Stimulated activated CD4-positive, alpha-beta T cell treated with anti-CD3 and anti-CD28 coated beads, TNF-alpha, amount 100 ng/mL, for 4 hours (primary cell): ENCODE measurements at regions not wholly inside any gene's neighbourhood (a gene's known extent, or its start where the extent isn't known, plus 50 kb on each side); places are given as distances from the start of the nearest gene placed in this dataset.

Experiments
- DNase-seq, 3 experiments: peaks; one replicate each; pipeline ENCODE4 v3.0.0-alpha.2; 2020; ENCODE audit warnings: low read depth in 3 of 3

DNA sequence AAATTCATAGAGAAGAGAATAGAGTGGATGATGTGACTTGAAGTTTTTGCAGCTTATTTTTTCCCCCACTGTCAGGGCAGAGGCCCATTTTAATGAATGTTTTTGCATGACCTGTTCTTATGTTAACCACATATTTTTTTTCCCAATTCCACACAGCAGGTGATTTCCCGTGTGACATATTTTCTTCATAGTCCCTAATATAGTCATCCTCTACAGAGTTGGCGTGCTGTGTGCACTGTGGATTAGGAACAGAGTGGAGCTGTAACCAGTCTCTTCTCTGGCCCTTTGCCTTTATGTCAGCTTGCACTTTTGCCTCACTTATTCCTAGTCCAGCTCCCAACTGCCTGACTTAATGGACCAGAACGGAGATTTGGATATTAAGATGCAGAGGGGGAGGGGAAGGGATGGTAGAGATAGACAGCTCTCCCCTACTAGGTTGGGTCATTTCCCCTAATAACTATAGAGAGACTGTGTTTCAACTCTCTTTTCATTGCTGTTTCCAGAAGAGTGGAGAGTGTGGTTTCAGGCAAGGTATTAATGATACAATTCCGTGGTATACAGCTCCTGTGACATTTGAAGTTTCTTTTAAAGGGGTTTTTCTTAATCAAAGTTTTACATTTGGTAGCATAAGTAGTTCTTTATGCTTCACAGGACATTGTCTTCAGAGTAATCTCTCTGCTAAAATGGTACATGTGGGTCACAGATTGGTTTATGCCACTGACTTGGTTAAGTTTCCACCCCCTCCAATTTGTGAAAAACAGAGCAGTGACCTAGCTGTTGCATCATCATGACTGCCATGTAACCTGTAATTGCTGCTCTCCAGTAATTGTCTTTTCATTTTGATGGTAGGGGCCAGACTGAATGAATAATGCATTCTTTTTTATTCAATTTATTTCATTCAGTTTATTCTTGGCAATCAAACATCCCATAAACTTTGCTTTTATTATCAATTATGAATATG is 161.3 kb downstream of the HAUS1 start:
- no peak for DNase-seq

DNA sequence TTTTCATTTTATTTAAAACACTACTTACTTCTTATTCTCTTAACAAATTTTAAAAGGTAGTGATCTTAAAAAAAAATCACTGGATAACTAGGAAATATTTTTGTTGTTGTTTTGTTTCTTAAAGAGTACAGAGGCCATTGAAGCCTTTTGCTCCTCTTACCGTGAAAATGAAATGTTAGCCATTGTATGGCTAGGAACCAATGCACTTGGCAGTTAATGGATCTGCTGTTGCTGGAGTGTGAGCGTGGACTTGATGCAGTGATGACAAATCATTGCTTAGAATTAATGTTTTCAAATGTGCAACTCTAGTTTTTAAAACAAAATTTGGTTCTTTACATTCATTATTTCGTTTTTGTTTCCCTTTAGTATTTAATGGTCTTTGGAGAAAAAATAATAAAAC is 162.3 kb downstream of the HAUS1 start:
- DNase-seq, result no peak

DNA sequence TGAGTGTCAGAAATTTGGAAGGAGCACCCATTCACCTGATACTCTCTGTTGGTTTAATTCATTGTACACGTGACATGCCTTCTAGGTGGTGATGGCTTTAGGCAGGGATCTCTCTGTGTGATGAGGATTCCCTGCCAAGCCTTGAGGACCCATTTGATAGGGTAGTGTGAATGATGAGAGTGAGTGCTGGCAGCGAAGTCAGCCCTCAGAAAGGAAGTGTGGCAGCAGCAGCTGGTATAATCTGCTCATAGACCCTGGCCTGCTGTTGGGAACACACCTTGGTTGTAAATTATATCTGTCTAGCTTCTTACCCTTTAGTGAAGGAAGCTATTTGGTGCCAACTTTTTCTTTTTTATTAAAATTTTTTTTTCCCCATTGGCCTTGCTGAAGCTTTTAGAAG is 164.5 kb downstream of the HAUS1 start:
- no peak for DNase-seq

DNA sequence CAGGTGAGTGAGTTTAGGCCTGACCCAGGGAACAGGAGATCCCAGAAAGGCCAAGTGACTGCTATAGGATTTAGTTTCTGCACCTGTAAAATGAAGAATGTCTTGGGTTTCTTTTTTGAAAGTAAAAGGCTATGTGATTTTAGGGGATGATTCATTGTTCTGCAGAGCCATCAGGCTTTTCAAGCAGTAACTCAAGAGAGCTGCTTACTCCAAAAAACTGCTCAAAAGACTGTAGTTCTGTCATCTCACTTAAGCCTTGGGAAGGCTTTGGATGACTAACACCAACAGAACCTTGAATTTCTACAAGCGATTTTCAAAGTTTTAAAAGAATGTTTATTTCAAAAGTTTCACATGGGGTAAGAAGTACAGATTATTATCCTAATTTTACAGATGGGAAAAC is 165.1 kb downstream of the HAUS1 start:
- DNase-seq, result no peak

DNA sequence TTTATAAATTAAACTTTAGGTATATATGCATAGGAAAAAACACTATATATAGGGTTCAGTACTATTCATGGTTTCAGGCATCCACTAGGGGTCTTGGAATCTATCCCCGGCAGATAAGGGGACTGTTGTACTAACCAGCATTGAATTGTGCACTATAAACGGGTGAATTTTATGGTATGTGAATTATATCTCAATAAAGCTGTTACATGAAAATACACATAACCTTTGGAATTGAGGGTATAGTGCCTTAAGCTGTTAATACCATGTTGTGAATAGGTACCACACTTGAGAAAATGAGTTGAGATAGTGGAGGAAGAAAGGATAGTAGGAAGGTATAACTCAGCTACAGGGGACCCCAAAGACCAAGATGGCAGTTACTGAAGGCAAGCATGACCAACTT is 167.3 kb downstream of the HAUS1 start:
- no peak for DNase-seq

DNA sequence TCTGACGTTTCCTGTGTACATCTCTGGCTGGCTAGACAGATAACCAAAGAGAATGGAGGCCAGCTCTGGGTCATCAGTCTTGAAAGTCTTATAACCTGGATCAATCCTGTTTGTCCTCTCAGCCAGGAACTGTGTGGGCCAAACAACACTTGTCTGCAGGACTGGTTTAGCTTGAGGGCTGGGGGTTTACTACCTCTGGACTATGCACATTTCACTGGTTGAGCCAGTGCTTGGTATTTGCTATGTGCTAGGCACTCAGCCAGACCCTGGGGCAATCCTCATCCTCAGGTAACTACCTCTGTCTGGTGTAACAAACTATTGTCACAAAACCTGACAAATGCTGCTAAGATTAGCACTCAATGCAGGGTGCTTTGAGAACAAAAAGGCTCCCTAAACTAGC is 169.7 kb downstream of the HAUS1 start:
- DNase-seq, result no peak

DNA sequence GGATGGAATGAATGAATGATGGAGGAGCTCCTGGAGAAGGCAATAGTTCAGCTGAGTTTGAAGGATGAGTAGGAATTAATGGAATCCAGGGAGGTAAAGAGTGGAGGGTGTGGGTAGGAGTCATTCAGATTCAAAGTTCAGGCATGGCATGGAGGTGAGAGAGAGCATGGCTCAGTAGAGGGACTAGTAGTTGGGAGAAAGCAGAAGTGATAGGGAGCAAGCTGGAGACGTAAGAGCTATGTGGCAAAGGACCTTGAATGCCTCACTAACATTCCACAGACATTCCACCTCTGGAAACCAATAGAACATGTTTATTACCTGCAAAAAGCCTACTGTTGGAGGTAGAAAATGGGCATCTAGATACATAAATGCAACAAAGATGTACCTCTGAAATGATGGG is 170.1 kb downstream of the HAUS1 start:
- no peak for DNase-seq

DNA sequence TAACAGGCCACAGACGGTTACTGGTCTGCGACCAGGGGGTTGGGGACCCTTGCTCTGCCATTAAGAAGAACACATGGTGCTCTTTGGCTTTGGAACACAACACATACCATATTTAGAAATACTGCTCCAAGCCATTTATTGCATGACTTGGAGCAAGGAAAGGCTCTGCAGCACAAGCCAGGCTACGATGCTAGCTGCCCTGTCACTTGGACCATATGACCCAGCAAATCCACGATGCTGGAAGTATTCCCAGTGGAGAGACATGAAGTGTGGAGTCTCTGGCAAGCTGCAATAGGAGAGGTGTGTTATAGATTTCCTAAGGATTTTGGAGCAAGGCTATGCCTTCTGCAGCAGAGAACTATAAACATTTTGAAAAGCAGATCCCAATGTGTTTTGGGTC is 171.2 kb downstream of the HAUS1 start:
- DNase-seq, result no peak

DNA sequence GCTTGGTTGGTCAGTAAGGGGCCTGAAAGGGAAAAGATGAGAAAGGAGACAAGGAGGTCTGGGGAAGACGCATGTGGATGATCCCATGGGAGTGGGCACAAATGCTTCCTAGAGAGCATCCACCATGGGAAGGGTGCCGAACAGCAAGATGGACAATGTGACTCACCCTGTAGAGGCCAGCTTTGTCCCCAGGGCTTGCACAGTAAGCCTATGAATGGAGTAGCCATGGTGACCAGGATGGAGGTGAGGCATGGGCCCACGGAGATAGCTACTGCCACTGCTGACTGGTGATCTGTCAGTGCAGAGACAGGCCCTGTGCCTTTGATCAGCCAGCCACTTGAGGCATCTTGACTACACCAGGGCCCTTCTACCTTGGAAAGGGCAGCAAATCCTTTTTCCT is 172.6 kb downstream of the HAUS1 start:
- no peak for DNase-seq

DNA sequence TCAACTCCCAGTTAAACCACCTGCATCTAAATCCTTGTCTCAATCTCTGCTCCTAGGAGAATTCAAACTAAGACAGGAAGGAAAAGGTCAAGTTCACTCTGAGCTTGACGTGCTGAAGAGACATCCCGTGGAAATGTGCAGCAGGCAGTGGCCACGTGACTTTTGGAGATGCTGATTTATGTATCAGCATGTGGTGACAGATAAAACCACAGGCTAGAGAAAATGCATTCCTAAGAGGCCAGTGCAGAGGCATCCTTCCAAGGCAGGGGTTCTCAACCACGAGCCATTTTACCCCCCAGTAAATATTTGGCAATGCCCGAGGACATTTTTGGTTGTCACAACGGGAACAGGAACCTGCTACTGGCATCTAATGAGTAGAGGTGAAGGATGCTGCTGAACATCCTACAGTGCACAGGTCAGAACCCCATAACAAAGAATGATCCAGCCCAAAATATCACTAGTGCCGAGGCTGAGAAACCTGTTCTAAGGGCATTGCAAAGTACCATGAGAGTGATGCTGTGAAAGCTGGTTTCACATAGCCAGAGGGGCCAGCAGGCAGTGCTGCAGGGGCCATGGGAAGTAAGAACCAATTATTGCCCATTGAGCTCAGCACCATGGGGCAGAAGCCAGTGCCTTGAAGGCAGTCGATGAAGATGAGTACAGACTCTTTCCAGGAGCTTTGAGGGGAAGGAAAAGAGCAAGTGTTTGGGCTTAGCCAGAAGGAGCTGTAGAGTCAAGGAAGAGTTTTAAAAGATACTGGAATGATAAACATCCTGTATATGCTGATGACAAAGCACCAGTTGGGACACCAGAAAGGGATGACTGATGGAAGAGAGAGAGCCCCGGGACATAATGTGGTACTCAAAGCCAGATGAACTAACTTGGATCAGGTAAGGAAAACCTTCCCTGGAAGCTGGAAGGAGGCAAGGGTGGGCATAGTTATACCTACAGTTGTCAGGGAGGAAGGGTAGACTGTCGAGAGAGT is 174.6 kb downstream of the HAUS1 start:
- DNase-seq, result no peak

DNA sequence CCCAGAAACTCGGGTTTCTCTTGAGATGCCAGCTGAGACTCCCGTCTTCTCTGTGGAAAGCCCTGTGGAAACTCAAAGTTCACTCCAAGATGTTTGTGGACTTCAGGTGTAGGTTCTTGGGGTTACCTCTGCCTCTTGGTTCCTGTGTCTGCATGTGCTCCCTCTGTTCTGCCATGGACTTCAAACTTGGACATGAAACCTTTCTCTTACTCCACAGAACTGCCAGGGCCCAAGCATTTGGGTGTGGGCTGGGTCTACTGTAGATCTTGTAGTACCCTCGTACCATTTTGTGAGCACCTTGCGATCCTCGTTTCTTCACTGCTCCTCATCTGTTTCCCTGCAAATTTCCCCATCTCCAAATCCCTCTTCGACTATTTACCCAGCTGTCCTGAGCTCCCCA is 175.5 kb downstream of the HAUS1 start:
- no peak for DNase-seq

DNA sequence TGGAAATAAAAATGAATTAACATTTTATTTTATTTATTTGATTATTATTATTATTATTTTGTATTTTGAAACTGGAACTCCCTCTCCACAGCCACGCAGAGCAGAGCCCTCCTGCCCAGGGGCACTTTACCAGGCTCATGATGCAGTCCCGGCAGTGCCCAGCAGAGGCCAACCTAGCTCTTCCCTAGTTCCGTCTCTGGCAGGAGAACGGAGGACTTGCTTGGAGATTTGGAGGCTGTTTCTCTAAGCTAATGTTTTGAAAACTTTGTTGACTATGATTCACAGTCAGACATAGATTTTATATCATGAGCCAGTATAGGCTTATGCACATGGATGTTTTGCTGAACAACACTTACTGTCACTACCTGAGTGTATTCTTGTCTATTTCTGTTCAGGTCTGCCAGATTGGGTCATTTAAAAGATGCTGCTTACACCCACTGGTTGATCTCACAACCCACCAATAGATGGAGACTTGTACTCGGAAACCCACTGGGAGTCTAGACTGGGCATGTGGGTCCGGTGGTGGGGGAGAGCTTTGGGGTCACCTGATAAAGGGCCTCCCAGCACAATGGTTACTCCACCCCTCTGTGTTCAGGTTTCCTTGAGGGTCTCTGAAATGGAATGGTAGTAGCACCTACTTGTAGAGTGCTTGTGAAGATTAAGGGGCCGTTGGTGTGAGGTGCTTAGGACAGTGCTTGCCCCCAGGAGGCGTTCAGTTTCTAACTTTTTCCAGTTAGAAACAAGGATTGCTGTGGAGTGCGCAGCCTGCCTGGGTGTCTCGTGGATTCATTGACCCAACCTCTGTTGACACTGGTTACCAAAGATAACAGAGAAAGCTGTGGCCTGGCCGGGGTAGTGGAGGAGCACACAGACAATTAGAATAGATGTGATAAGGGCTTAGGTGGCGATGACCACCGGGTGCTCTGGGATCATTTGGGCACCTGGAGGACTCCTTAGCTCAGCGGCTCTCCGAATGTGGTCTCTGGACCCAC is 177.3 kb downstream of the HAUS1 start:
- peak; percentile 13 to 41 (median 27) for DNase-seq

DNA sequence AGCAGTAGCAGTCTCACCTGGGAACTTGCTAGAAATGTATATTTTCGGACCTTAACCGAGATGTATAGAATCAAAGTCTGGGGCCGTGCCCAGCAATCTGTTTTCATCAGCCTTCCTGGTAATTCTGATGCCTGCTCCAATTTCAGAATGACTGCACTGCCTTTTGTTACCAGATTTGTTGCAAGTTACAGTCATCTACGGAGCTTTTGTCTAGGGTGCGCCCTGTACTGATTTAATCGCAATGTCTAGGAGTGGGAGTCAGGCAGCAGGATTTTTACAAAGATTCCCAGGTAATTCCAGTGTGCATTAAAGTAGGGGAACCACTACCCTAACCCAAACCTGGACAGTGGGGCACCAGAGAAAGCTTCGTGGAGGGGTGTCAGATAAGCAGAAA is 178.0 kb downstream of the HAUS1 start:
- no peak for DNase-seq

DNA sequence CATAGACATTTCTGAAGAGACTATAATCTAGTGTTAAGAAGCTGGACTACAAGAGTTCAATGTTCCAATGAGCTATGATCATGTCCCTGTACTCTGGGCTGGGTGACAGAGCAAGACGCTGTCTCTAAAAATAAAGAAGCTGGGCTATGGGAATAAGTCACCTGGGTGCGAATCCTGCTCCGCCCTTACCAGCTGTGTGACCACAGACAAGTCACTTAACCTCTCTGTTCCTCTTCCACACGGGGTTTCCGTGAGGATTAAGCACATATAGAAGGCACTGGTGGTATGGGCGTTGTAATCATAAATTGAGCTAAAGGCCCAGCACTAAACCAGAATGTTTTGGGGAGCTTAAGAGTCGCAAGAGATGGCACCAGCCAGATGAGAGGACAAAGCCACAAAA is 178.5 kb downstream of the HAUS1 start:
- DNase-seq, result no peak

DNA sequence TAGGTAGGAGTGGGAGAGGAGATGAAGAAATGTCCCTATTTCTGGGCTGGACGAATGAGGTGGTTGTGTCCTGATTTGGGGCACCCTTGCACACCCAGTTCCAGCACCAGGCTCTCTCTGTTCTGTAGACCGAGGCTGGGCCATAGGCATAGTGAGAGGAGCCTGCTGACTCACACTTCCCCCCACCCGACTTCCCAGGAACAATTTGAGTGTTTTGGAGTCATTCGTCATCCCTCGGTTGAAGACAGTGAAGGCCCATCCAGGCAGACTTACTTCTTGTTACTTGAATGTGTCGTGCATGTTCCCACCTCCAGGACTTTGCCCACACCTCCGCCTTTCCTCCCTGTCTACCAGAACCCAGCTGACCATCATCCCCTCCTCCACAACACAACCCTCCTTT is 179.1 kb downstream of the HAUS1 start:
- DNase-seq, result no peak

DNA sequence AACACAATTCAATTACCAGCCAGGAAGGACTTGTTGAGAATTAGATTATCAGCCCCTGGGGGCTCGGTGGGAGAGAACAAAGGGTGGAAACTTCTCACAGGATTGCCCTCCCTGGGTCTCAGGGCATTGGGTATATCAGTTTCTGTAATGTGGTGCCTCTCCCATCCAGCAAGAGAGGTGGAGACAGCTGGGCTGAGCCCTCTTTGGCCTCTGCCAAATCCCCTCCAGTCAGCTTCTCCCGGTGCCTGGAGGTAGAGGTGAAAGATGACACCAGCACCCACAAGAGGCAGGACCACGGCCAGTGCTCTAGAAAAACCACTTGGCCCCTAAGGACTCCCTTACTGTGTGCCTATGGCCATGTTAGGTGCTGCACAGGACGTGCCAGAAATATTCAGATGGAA is 179.7 kb downstream of the HAUS1 start:
- DNase-seq, result no peak

DNA sequence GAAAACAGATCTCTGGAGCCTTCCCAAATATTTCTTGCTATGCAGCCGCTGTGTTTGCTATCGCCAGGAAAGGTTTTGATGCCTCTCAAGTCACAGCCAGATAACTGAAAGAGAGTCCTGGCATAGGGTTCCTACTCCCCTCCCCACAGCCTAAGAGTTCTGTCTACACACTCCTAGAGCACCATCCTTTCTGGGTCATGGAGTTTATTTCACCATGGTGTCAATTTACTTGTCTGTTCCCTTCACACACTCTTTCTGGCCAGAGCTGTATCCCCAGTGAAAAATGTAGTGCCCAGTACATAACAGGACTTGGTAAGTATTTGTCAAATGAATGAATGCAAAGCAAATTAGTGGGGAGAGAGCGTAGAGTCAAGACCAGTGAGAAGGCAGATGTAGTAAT is 185.3 kb downstream of the HAUS1 start:
- no peak for DNase-seq

DNA sequence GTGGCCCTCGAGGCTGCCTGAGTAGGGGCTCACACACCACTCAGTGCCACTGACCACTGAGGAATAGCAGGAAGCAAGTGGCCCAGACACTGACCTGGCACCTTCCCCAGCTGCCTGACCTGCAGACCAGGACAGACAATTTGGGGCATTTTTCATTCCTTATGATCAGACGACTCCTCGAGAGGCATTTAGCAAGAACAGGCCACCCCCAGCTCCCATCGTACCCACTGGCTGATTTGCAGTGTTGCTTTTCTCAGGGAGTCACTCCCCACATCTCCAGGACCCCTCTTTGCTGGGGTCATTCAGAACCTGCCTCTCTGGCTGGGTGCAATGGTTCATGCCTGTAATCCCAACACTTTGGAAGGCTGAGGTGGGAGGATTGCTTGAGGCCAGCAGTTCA is 185.7 kb downstream of the HAUS1 start:
- no peak for DNase-seq

DNA sequence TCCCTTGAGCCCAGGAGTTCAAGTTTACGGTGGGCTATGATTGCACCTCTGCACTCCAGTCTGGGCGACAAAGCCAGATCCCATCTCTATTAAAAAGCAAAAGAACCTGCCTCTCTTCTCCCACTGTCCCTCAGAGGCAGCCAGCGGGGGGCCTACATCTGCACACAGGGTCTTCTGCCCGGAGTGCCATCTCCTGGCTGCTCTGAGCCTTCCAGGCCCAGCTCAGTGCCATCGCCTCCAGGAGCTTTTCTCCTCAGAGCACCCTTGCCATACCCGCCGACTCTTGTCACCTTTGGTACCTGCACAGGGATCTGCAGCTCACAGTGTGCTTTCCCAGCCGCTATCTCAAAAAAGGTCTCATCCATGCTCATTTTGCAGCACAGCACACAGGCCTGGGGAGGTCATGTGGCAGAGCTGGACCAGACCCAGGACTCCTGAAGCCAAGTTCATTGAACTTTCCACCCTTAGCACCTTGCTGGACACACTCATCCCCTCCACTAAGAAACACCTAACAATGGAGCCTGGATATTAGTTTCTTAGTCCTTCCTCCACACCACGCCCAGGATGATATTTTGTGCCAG is 186.3 kb downstream of the HAUS1 start:
- DNase-seq, result no peak

DNA sequence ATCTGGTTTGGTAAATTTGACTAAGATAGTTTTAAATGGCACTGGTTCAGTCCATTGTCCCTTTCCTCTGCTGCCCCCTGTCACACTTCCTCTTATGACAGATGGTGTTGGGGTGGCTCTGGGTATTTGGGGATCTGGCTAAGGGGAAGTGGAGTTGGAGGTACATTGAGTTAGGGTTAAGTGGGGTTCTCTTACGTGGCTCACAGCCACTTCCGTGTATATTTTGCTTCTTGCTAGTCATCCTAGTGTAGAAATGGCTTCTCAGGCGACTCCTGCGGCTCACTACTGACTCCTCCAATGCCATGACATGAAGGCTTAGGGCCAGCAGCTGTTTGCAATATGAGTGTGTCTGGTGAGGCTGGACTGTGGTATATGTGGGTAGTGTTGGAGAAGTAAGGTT is 187.0 kb downstream of the HAUS1 start:
- DNase-seq, result no peak

DNA sequence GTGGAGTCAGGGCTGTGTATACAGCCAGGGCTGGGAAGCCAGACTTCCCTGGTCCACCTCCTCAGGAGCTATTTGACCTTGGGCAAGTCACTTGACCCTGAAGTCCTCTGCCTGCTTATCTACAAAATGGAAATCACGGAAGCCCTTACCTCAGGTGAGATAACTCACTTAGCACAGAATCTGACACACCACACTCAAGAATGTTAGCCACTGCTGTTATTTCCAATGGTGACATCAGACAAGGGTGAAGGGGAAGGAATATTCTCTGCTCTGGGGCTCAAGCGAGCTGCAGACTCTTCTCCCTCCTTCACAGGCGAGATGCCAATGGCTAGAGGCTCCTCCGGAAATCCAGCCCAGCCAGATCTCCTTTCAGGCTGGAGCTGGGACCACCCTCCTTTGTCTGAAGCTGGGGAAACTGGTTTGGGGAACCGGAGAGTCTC is 189.6 kb downstream of the HAUS1 start:
- no peak for DNase-seq
